Panc1 (cell line): ENCODE measurements at regions not wholly inside any gene's neighbourhood (a gene's known extent, or its start where the extent isn't known, plus 50 kb on each side); places are given as distances from the start of the nearest gene placed in this dataset.
A peak's percentile ranks its signal among the peaks of the same experiment; 100 is the strongest.

Source experiments
- ATAC-seq: fragments of 200-7000 bp; cut with Tn5 transposase; 2 replicates; pipeline ENCODE4 v1.9.1; 2020; ENCODE audit warnings: mild to moderate bottlenecking, moderate library complexity
- BruUV-seq: library from RNA; stranded (reverse); fragments of 400-500 nt; replicated peaks from 2 replicates; lab custom pipeline; 2021; lab: Mats Ljungman, UMichigan
- CTCF ChIA-PET: fragments of 300-600 bp; sonication (Branson Sonifier 250); formaldehyde crosslinking; loops from one replicate; lab custom pipeline; 2022; ENCODE audit warnings: antibody characterized with exemption; lab: Charles Lee
- POLR2A ChIA-PET: fragments of 300-600 bp; sonication (Branson Sonifier 250); formaldehyde crosslinking; loops from one replicate; lab custom pipeline; 2022; ENCODE audit warnings: antibody characterized with exemption; lab: Charles Lee
- DNase-seq: peaks from one replicate; pipeline ENCODE4 v3.0.0-alpha.2; 2010; ENCODE audit warnings: low read depth, low spot score
- H3K27ac ChIP-seq: 2 replicates; pipeline ENCODE4 v1.5.1; 2011; ENCODE audit warnings: mild to moderate bottlenecking, low read length, inconsistent platforms
- H3K27me3 ChIP-seq: fragments of 200-500 bp; sonication (Bioruptor generic); 2 replicates; pipeline ENCODE4 v1.6.0; 2014; ENCODE audit warnings: low read length, inconsistent platforms; ENCODE audit not compliant: control insufficient read depth, insufficient read depth
- H3K36me3 ChIP-seq: fragments of 200-500 bp; sonication (Bioruptor generic); 2 replicates; pipeline ENCODE4 v1.5.1; 2014; ENCODE audit warnings: inconsistent platforms, mild to moderate bottlenecking, low read length, moderate library complexity; ENCODE audit not compliant: control insufficient read depth, insufficient read depth
- H3K4me1 ChIP-seq: 2 replicates; pipeline ENCODE4 v1.5.1; 2011; ENCODE audit warnings: inconsistent platforms, mild to moderate bottlenecking, low read length, moderate library complexity; ENCODE audit not compliant: control insufficient read depth, insufficient read depth
- H3K4me3 ChIP-seq, 2 experiments: 2 replicates each; pipeline ENCODE4 v1.5.1; 2011 to 2012; ENCODE audit warnings: low read depth in 2 of 2, low read length in 2 of 2, mild to moderate bottlenecking in 2 of 2, inconsistent platforms in 1 of 2, moderate library complexity in 1 of 2
- H3K9me3 ChIP-seq: fragments of 200-500 bp; sonication (Bioruptor generic); 2 replicates; pipeline ENCODE4 v1.5.1; 2014; ENCODE audit warnings: low read depth, mild to moderate bottlenecking, inconsistent platforms, low read length, moderate library complexity; ENCODE audit not compliant: control insufficient read depth, insufficient read depth
- CTCF ChIP-seq: fragments of 450-650 bp; IDR thresholded peaks from 2 replicates; pipeline ENCODE4 v1.5.1; 2017; ENCODE audit warnings: mild to moderate bottlenecking
- POLR2AphosphoS5 ChIP-seq: IDR thresholded peaks from 2 replicates; pipeline ENCODE4 v1.6.1; 2012; ENCODE audit warnings: mild to moderate bottlenecking, low read depth, low read length, moderate library complexity
- SIN3A ChIP-seq: IDR thresholded peaks from 2 replicates; pipeline ENCODE4 v1.6.1; 2012; ENCODE audit warnings: low read depth, mild to moderate bottlenecking, low read length, moderate library complexity, borderline replicate concordance; ENCODE audit not compliant: insufficient read depth
- TCF7L2 ChIP-seq: IDR thresholded peaks from 2 replicates; pipeline ENCODE4 v1.6.1; 2011; ENCODE audit warnings: mild to moderate bottlenecking, low read depth, low read length, inconsistent platforms
- in situ Hi-C: cut with HindIII; loops from 2 replicates; pipeline ENCODE4 v1.10.0; 2016; ENCODE audit warnings: low sequenced_read_pairs, low pct_unique_long_range_greater_than_20kb
- intact Hi-C: fragments of 100-400 bp; cut with micrococcal nuclease; formaldehyde crosslinking; loops from one replicate; pipeline ENCODE4 v1.10.0; 2022; ENCODE audit not compliant: unreplicated experiment
- TF ChIP-seq, protein P1 (sequence below), 2 experiments: IDR thresholded peaks; 2 replicates each; pipeline ENCODE4 v1.6.1; 2011 to 2012; ENCODE audit warnings: low read depth in 2 of 2, control low read depth in 1 of 2, low read length in 1 of 2, mild to moderate bottlenecking in 1 of 2, moderate library complexity in 1 of 2; ENCODE audit not compliant: insufficient read depth in 1 of 2

DNA sequence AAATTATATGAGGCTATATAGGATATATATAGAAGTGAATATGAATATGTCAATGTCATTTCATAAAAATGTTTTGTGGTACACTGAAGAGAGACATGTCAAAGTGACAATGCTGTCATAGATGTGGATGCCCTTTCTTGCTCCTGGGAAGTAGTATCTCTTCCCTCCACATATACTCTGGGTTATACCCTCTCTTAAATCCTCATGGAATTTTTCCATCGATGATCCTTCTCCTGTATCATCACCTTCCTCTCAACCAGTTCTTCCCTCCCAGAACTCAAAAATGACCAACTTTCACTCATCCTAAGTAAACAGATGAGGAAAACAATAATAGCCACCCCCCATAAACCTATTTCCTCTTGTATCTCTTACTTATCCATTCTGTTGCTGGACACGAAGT lies 351.5 kb downstream of the USP25 start:
- Histone ChIP-seq H3K27ac (no peak overlapping the region), H3K4me3 (no peak overlapping the region), H3K36me3 (no peaks in the 10 kb centered on the region), H3K27me3 (no peaks in the 10 kb centered on the region), H3K4me1 (no peaks in the 10 kb centered on the region), H3K9me3 (no peaks in the 10 kb centered on the region)
- ChIA-PET CTCF (no interaction called here), POLR2A (no interaction called here)
- in situ Hi-C loops = no loop called here
- intact Hi-C loops = loop anchor here (5.0 kb wide), 1 partner anchor 246 kb away; no protein-coding TSS in a partner anchor
- ATAC-seq (no peak), DNase-seq (no peak)
- TF ChIP-seq POLR2AphosphoS5 = no peak
- TF ChIP-seq CTCF = no peak
- TF ChIP-seq, protein P1, sequence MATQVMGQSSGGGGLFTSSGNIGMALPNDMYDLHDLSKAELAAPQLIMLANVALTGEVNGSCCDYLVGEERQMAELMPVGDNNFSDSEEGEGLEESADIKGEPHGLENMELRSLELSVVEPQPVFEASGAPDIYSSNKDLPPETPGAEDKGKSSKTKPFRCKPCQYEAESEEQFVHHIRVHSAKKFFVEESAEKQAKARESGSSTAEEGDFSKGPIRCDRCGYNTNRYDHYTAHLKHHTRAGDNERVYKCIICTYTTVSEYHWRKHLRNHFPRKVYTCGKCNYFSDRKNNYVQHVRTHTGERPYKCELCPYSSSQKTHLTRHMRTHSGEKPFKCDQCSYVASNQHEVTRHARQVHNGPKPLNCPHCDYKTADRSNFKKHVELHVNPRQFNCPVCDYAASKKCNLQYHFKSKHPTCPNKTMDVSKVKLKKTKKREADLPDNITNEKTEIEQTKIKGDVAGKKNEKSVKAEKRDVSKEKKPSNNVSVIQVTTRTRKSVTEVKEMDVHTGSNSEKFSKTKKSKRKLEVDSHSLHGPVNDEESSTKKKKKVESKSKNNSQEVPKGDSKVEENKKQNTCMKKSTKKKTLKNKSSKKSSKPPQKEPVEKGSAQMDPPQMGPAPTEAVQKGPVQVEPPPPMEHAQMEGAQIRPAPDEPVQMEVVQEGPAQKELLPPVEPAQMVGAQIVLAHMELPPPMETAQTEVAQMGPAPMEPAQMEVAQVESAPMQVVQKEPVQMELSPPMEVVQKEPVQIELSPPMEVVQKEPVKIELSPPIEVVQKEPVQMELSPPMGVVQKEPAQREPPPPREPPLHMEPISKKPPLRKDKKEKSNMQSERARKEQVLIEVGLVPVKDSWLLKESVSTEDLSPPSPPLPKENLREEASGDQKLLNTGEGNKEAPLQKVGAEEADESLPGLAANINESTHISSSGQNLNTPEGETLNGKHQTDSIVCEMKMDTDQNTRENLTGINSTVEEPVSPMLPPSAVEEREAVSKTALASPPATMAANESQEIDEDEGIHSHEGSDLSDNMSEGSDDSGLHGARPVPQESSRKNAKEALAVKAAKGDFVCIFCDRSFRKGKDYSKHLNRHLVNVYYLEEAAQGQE (IDR thresholded peaks at IDR 0.05; ENCODE audit: insufficient read depth in 1 of 2, low read depth in 2 of 2, low read length in 1 of 2) = no peak
- TF ChIP-seq TCF7L2 = no peak
- TF ChIP-seq SIN3A = no peak
- BruUV-seq = no TSS peak

DNA sequence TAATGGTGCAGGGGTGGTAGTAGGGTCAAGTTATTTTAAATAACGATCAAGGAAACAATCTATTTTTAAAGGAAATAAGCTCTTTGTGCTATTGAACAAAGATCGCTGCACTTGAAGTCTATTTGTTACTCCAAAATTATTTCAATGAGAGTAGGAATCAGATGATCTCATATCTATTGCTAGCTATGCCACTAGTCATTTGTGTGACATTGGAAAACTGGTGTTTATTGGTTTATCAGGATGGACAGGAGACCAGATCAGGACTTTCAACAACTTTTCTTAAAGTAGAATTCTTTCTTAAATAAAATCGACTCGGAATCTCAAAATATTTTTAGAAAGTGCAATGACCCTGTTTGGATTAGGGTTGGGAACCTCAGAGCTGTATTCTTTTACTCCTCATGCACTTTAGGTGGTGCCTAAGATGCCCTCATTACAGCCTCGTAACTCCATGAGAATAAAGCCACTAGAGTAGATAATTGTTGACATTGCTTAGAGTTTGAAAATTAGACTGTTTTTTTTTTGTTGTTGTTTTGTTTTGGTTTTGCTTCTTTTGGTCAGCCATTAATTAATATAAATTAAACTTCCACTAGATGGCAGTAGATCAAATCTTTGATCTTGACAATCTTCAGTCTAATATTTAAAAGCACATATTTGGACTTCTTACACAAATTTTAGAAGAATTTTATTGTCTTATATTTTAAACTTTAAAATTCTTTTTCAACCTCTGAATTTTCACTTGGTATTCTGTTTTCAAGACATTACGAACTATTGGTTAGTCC lies 352.4 kb downstream of the USP25 start:
- ChIA-PET POLR2A (interaction anchor here (0.6 kb wide), 1 partner anchor 199 kb away, joined by 3 read pairs; no protein-coding TSS in a partner anchor), CTCF (interaction anchor here (0.7 kb wide), 1 partner anchor 947 kb away, joined by 7 read pairs; no protein-coding TSS in a partner anchor)
- DNase-seq (no peak), ATAC-seq (no peak)
- Histone ChIP-seq H3K36me3 (no peaks in the 10 kb centered on the region), H3K4me1 (no peaks in the 10 kb centered on the region), H3K4me3 (no peak overlapping the region), H3K27ac (no peak overlapping the region), H3K9me3 (no peaks in the 10 kb centered on the region), H3K27me3 (no peaks in the 10 kb centered on the region)
- in situ Hi-C loops = no loop called here
- no TSS peak for BruUV-seq
- TF ChIP-seq, protein P1 (IDR thresholded peaks at IDR 0.05; ENCODE audit: insufficient read depth in 1 of 2, low read depth in 2 of 2, low read length in 1 of 2) = no peak
- TF ChIP-seq CTCF = peak; percentile 16; the same call in 1 of the 2 replicates
- intact Hi-C loops = loop anchor here (5.0 kb wide), 1 partner anchor 245 kb away; no protein-coding TSS in a partner anchor
